Chondrocyte (in vitro differentiated cells): ENCODE measurements at regions not wholly inside any gene's neighbourhood (a gene's known extent, or its start where the extent isn't known, plus 50 kb on each side); places are given as distances from the start of the nearest gene placed in this dataset.

Source experiments
- DNase-seq: peaks from one replicate; pipeline ENCODE4 v3.0.0; 2021; ENCODE audit warnings: mixed read lengths, low spot score
- H3K27ac Mint-ChIP-seq: one replicate; pipeline ENCODE4 v1.8.0; 2021; ENCODE audit warnings: mild to moderate bottlenecking, moderate library complexity, mixed read lengths; ENCODE audit not compliant: unreplicated experiment
- H3K27me3 Mint-ChIP-seq: 2 replicates; pipeline ENCODE4 v1.8.0; 2021; ENCODE audit warnings: low read depth, mixed read lengths
- H3K36me3 Mint-ChIP-seq: 2 replicates; pipeline ENCODE4 v1.8.0; 2021; ENCODE audit warnings: low read depth, mixed read lengths
- H3K4me1 Mint-ChIP-seq: 2 replicates; pipeline ENCODE4 v1.8.0; 2021; ENCODE audit warnings: low read depth, mild to moderate bottlenecking, mixed read lengths
- H3K4me3 Mint-ChIP-seq: one replicate; pipeline ENCODE4 v1.8.0; 2021; ENCODE audit warnings: mild to moderate bottlenecking, moderate library complexity, mixed read lengths; ENCODE audit not compliant: unreplicated experiment
- H3K9me3 Mint-ChIP-seq: 2 replicates; pipeline ENCODE4 v1.8.0; 2021; ENCODE audit warnings: low read depth, mixed read lengths
- TF ChIP-seq, protein P1 (sequence below): fragments of 200-600 bp; sonication (generic); IDR thresholded peaks from 2 replicates; pipeline ENCODE4 v1.5.0; 2021; ENCODE audit warnings: antibody characterized with exemption, mild to moderate bottlenecking, moderate library complexity

DNA sequence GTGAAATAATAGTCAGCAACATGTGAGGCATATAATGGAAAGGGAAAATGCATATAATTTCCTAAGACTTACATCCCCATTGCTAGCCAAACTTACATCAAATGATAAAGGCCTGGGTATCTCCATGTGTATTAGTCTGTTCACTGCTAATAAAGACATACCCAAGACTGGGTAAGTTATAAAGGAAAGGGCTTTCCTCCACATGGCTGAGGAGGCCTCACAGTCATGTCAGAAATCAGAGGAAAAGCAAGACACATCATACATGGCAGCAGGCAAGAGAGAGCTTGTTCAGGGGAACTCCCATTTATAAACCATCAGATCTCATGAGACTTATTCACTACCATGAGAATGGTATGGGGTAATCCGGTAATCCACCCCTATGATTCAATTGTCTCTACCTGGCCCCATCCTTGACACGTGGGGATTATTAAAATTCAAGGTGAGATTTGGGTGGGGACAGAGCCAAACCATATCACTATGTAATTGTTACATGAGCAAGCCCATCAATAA, 161.5 kb upstream of the SAMSN1 start:
- no peak for DNase-seq
- H3K27me3 Mint-ChIP-seq: no peaks in the 10 kb centered on the region
- no peak overlapping the region for H3K27ac Mint-ChIP-seq
- H3K4me1 Mint-ChIP-seq: peaks cover 5% of the 10 kb centered on the region
- H3K36me3 Mint-ChIP-seq: no peaks in the 10 kb centered on the region
- no peak overlapping the region for H3K4me3 Mint-ChIP-seq
- TF ChIP-seq, protein P1, sequence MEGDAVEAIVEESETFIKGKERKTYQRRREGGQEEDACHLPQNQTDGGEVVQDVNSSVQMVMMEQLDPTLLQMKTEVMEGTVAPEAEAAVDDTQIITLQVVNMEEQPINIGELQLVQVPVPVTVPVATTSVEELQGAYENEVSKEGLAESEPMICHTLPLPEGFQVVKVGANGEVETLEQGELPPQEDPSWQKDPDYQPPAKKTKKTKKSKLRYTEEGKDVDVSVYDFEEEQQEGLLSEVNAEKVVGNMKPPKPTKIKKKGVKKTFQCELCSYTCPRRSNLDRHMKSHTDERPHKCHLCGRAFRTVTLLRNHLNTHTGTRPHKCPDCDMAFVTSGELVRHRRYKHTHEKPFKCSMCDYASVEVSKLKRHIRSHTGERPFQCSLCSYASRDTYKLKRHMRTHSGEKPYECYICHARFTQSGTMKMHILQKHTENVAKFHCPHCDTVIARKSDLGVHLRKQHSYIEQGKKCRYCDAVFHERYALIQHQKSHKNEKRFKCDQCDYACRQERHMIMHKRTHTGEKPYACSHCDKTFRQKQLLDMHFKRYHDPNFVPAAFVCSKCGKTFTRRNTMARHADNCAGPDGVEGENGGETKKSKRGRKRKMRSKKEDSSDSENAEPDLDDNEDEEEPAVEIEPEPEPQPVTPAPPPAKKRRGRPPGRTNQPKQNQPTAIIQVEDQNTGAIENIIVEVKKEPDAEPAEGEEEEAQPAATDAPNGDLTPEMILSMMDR: no peak
- peaks cover 11% of the 10 kb centered on the region for H3K9me3 Mint-ChIP-seq

DNA sequence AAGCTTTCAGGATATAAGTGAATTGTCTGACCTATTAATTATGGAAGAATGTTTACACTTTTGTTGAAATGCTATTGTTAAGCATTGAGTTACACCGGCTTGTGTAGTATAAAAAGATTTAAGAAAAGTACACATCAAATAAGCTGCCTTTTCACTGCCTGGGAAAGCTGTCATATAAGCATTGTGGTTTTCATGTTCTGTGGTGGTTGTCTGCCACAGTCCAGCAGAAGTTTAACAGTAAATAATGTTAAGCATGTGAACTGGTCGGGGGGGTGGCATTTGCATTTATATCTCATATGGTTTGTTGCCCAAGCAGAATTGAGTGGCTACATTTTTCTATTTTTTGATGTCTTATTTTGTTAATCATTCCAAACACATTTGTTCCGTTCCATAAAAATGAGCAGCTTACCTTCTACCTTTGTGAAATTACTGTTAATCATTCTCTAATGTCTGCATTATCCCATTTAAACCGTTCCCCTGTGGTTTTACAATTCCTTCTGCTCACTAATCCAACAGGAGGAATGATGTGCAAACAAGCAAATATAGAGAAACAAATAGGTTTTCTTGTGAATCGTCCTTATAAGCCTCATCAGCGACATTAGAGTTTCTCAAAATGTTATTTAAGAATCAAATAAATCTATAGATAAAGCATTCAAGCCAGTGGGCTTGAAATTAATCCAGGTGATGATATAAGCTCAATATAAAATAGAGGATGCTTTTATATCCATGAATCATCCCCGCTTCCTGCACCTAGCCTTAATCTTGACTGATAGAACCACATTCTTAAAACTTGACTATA, 160.8 kb upstream of the SAMSN1 start:
- Mint-ChIP-seq H3K27me3 (no peaks in the 10 kb centered on the region), H3K36me3 (no peaks in the 10 kb centered on the region), H3K4me1 (peaks cover 5% of the 10 kb centered on the region), H3K27ac (no peak overlapping the region), H3K9me3 (peaks cover 4% of the 10 kb centered on the region), H3K4me3 (no peak overlapping the region)
- no peak for DNase-seq
- TF ChIP-seq, protein P1: no peak

DNA sequence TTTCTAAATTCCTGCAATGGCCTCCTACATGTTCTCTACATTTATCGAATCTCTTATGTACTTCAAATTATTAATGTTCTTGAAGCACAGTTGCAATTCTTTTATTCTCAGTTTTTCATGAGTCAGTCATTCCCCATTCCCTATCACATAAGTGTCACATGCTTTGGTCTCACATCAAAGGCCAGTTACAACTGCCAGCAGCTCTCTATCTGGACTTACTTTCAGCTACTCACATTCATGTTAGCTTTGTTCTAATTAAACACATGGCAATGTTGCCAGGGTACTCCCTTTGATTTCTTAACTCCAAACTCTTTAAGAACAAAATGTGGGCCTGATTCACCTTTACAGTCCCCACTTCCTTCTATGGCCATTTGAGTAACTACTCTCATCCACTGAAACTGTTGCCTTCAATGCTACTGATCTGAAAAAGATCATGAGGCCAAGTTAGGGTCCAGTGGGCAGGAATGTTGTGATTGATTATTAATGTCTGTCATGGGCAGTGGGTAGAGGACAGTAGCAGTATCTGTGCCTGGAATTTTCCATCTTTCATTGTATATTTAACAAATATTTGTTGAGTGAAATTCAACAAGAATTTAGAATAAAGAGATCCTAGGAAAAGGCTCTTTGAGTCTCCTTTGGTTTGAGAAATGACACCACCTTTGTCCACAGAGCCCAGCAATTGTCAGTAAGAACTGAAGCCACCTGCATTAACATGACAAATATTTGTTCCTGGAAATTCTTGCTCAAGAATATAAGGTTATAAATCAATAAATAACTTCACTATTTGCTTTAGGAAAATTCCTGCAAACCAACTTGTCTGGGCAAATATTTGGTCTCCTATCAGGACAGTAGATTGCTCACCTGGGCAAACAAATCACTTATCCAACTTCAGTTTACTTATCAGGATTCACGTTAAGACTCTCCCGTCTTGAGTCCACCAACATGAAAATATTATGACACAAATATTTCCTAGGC, 153.6 kb upstream of the SAMSN1 start:
- H3K27ac Mint-ChIP-seq: no peak overlapping the region
- no peaks in the 10 kb centered on the region for H3K4me1 Mint-ChIP-seq
- no peaks in the 10 kb centered on the region for H3K27me3 Mint-ChIP-seq
- no peak overlapping the region for H3K4me3 Mint-ChIP-seq
- peaks cover 3% of the 10 kb centered on the region for H3K9me3 Mint-ChIP-seq
- TF ChIP-seq, protein P1: no peak
- no peak for DNase-seq
- H3K36me3 Mint-ChIP-seq: no peaks in the 10 kb centered on the region

DNA sequence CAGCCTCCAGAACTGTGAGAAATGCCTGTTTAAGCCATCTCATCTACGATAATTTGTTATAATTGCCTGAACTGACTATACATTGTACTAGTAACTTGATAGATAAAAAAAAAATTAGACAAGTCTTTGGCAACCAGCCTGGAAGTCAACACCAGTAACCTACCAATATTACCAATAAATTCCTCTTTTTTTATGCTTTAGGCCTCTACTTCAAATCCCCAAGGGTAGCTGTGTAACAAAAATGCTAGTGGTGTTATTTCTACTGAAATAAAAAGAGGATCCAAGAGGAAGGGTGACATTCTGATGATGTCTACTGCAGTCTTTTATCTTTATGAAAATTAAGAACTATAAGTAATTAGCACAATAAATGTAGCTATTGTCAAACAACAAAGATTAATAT, 151.7 kb upstream of the SAMSN1 start:
- Mint-ChIP-seq H3K36me3 (no peaks in the 10 kb centered on the region), H3K4me1 (no peaks in the 10 kb centered on the region), H3K9me3 (peaks cover 6% of the 10 kb centered on the region), H3K27ac (no peak overlapping the region), H3K4me3 (no peak overlapping the region), H3K27me3 (no peaks in the 10 kb centered on the region)
- no peak for DNase-seq
- TF ChIP-seq, protein P1: no peak

DNA sequence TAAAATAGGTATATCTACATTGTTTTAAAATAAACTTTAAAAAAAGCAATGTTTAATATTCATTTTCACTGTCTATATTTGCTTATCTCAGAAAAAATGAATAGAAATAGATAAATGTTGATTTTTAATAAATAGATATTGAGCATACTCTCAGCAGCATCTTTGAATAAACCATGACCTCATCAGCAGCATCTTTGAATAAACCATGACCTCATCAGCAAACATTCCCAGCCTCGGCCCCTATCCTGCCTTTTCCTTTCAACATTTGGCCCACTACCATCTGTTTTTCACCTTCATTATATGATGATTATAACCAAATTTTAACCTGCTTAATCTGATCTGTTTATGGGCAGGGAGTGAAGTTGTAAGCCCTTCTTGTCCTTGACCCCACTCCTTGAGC, 148.7 kb upstream of the SAMSN1 start:
- H3K27ac Mint-ChIP-seq: no peak overlapping the region
- DNase-seq: no peak
- H3K9me3 Mint-ChIP-seq: peaks cover 5% of the 10 kb centered on the region
- TF ChIP-seq, protein P1: no peak
- H3K4me1 Mint-ChIP-seq: no peaks in the 10 kb centered on the region
- H3K27me3 Mint-ChIP-seq: no peaks in the 10 kb centered on the region
- H3K36me3 Mint-ChIP-seq: no peaks in the 10 kb centered on the region
- H3K4me3 Mint-ChIP-seq: no peak overlapping the region
